Mesendoderm (in vitro differentiated cells): ENCODE measurements at regions not wholly inside any gene's neighbourhood (a gene's known extent, or its start where the extent isn't known, plus 50 kb on each side); places are given as distances from the start of the nearest gene placed in this dataset.

Experiments used
- DNase-seq: peaks from one replicate; pipeline ENCODE4 v3.0.0; 2013
- H2AK5ac ChIP-seq: 2 replicates; pipeline ENCODE4 v1.6.1; 2013; ENCODE audit warnings: low read length, inconsistent platforms
- H2BK120ac ChIP-seq: 2 replicates; pipeline ENCODE4 v1.6.1; 2013; ENCODE audit warnings: low read depth, mild to moderate bottlenecking, low read length, moderate library complexity, mixed read lengths
- H2BK15ac ChIP-seq: replicated peaks from 2 replicates; pipeline ENCODE4 v1.6.1; 2013; ENCODE audit warnings: low read depth, mild to moderate bottlenecking, moderate library complexity
- H2BK5ac ChIP-seq: 2 replicates; pipeline ENCODE4 v1.6.1; 2013; ENCODE audit warnings: low read length, inconsistent platforms
- H3K18ac ChIP-seq: 2 replicates; pipeline ENCODE4 v1.6.1; 2013; ENCODE audit warnings: mild to moderate bottlenecking, low read length, mixed read lengths
- H3K23ac ChIP-seq: one replicate; pipeline ENCODE4 v1.6.1; 2013; ENCODE audit warnings: low read length
- H3K27ac ChIP-seq: 2 replicates; pipeline ENCODE4 v1.5.1; 2013; ENCODE audit warnings: low read depth, mild to moderate bottlenecking, inconsistent platforms, low read length, moderate library complexity
- H3K27me3 ChIP-seq: 2 replicates; pipeline ENCODE4 v1.6.1; 2013; ENCODE audit warnings: low read length, control low read depth, mild to moderate bottlenecking, inconsistent platforms; ENCODE audit not compliant: insufficient read depth, poor library complexity
- H3K36me3 ChIP-seq: 2 replicates; pipeline ENCODE4 v1.6.1; 2013; ENCODE audit warnings: low read length, inconsistent platforms; ENCODE audit not compliant: control insufficient read depth, insufficient read depth
- H3K4ac ChIP-seq: one replicate; pipeline ENCODE4 v1.6.1; 2013; ENCODE audit warnings: low read depth, mild to moderate bottlenecking, low read length, moderate library complexity
- H3K4me1 ChIP-seq: 2 replicates; pipeline ENCODE4 v1.6.1; 2013; ENCODE audit warnings: low read depth, low read length, inconsistent platforms; ENCODE audit not compliant: control insufficient read depth
- H3K4me2 ChIP-seq: 2 replicates; pipeline ENCODE4 v1.6.1; 2013; ENCODE audit warnings: low read length
- H3K4me3 ChIP-seq: 2 replicates; pipeline ENCODE4 v1.5.1; 2013; ENCODE audit warnings: mild to moderate bottlenecking, low read length
- H3K56ac ChIP-seq: one replicate; pipeline ENCODE4 v1.6.1; 2013; ENCODE audit warnings: low read length
- H3K79me1 ChIP-seq: 2 replicates; pipeline ENCODE4 v1.6.1; 2013; ENCODE audit warnings: low read length, inconsistent platforms
- H3K79me2 ChIP-seq: 2 replicates; pipeline ENCODE4 v1.6.1; 2013; ENCODE audit warnings: mild to moderate bottlenecking, low read length; ENCODE audit not compliant: control insufficient read depth, insufficient read depth
- H3K9ac ChIP-seq: 2 replicates; pipeline ENCODE4 v1.6.1; 2013; ENCODE audit warnings: low read length, inconsistent platforms
- H4K5ac ChIP-seq: one replicate; pipeline ENCODE4 v1.6.1; 2013; ENCODE audit warnings: low read length
- H4K8ac ChIP-seq: one replicate; pipeline ENCODE4 v1.6.1; 2013; ENCODE audit warnings: low read depth, mild to moderate bottlenecking, control low read depth, low read length, moderate library complexity
- WGBS: extraction: QIAGEN DNeasy Blood & Tissue Kit; methylation state at CpG from one replicate; pipeline ENCODE4 v1.1.7; 2013; ENCODE audit warnings: low lambda C conversion rate, missing lambda C conversion rate; ENCODE audit not compliant: insufficient coverage; ENCODE audit errors: extremely low coverage; 5-methylcytosine and 5-hydroxymethylcytosine counted together

DNA sequence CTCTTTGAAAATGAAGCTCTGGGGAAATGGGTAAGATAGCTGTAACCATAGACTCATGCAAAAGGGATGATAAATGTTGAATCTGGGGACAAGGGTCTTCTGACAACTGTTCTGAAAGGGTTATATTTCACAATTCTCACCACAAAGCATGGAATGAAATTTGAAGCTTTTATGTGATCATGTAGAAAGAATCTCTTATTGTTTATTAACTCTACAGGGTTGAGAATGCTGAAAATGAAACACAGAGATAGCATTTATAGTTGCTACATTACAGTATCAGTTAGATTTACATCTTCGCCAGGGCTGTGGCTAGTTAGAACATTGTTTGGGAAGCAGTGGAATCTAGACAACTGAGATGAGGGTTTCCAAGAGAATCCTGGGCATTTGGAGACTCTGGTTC is 97.4 kb upstream of the LHCGR start:
- no CpG with 5 or more reads among the region's 1 CpG for WGBS
- no peak overlapping the region for H3K9ac ChIP-seq
- no peak overlapping the region for H3K4me2 ChIP-seq
- no peak overlapping the region for H2AK5ac ChIP-seq
- H3K27me3 ChIP-seq, result no peaks in the 10 kb centered on the region
- H2BK15ac ChIP-seq, result no peak overlapping the region
- no peak overlapping the region for H2BK5ac ChIP-seq
- no peak overlapping the region for H3K4ac ChIP-seq
- H3K56ac ChIP-seq, result no peak overlapping the region
- no peaks in the 10 kb centered on the region for H3K79me2 ChIP-seq
- H4K8ac ChIP-seq, result no peak overlapping the region
- H2BK120ac ChIP-seq, result no peak overlapping the region
- no peak overlapping the region for H3K4me3 ChIP-seq
- no peaks in the 10 kb centered on the region for H3K36me3 ChIP-seq
- no peak overlapping the region for H4K5ac ChIP-seq
- no peaks in the 10 kb centered on the region for H3K4me1 ChIP-seq
- no peak overlapping the region for H3K23ac ChIP-seq
- H3K27ac ChIP-seq, result no peak overlapping the region
- DNase-seq, result no peak
- no peak overlapping the region for H3K18ac ChIP-seq
- no peaks in the 10 kb centered on the region for H3K79me1 ChIP-seq

GRCh38 chr2:48851161-48851560 is 95.6 kb upstream of the LHCGR start:
- no peak overlapping the region for H2BK120ac ChIP-seq
- no peak for DNase-seq
- no peaks in the 10 kb centered on the region for H3K79me2 ChIP-seq
- H2BK15ac ChIP-seq, result no peak overlapping the region
- no peak overlapping the region for H4K5ac ChIP-seq
- no peaks in the 10 kb centered on the region for H3K36me3 ChIP-seq
- H3K4me3 ChIP-seq, result no peak overlapping the region
- H3K4ac ChIP-seq, result no peak overlapping the region
- H3K27ac ChIP-seq, result no peak overlapping the region
- H3K18ac ChIP-seq, result no peak overlapping the region
- no peaks in the 10 kb centered on the region for H3K79me1 ChIP-seq
- H3K4me2 ChIP-seq, result no peak overlapping the region
- H3K27me3 ChIP-seq, result no peaks in the 10 kb centered on the region
- no peak overlapping the region for H3K23ac ChIP-seq
- WGBS, result no CpG with 5 or more reads among the region's 3 CpGs
- no peak overlapping the region for H3K9ac ChIP-seq
- H4K8ac ChIP-seq, result no peak overlapping the region
- H2AK5ac ChIP-seq, result no peak overlapping the region
- no peak overlapping the region for H3K56ac ChIP-seq
- H3K4me1 ChIP-seq, result no peaks in the 10 kb centered on the region
- H2BK5ac ChIP-seq, result no peak overlapping the region

DNA sequence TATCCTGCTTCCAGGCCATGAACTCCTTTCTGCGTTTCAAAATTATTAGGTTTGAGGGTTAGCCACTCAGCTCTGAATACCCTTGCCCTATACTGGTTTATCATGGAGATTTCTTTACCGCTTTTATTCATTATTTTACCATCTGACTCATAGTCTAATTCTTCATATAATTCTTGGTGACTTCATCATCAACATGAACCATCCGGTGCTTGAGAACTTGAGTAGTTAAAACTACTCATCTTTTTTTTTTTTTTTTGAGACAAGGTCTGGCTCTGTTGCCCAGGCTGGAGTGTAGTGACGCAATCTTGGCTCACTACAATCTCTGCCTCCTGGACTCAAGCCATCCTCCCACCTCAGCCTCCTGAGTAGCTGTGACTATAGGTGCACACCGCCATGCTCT is 94.2 kb upstream of the LHCGR start:
- no peak overlapping the region for H2BK5ac ChIP-seq
- no peak overlapping the region for H2AK5ac ChIP-seq
- H3K4ac ChIP-seq, result no peak overlapping the region
- H2BK120ac ChIP-seq, result no peak overlapping the region
- no CpG with 5 or more reads among the region's 5 CpGs for WGBS
- no peak overlapping the region for H3K23ac ChIP-seq
- no peak overlapping the region for H3K9ac ChIP-seq
- DNase-seq, result no peak
- H3K4me1 ChIP-seq, result no peaks in the 10 kb centered on the region
- no peak overlapping the region for H3K56ac ChIP-seq
- no peaks in the 10 kb centered on the region for H3K79me1 ChIP-seq
- H3K27me3 ChIP-seq, result no peaks in the 10 kb centered on the region
- H3K79me2 ChIP-seq, result no peaks in the 10 kb centered on the region
- no peak overlapping the region for H3K4me3 ChIP-seq
- no peak overlapping the region for H4K8ac ChIP-seq
- H4K5ac ChIP-seq, result no peak overlapping the region
- H3K27ac ChIP-seq, result no peak overlapping the region
- H3K18ac ChIP-seq, result no peak overlapping the region
- no peak overlapping the region for H2BK15ac ChIP-seq
- no peak overlapping the region for H3K4me2 ChIP-seq
- no peaks in the 10 kb centered on the region for H3K36me3 ChIP-seq

DNA sequence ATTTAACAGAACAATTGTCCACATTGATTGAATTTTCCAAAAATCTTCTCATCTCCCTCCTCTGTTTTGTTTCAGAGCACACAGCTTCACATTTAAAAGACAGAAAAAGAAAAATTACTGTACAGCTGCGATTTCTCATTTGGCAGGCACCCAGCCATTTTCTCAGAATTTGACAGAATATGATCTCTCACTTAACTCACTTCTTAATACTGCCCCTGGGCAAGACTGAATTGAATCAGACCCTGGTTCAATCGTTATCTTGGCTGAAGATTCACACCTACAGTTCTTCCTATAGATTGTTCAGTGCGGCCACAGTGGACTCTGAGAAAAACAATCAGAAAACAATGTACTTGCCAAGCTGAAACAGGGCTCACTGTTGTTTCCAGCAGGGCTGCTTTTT is 90.2 kb upstream of the LHCGR start:
- no peak for DNase-seq
- Histone ChIP-seq H3K56ac (no peak overlapping the region), H3K27me3 (no peaks in the 10 kb centered on the region), H3K4me3 (no peak overlapping the region), H2BK5ac (no peak overlapping the region), H2AK5ac (no peak overlapping the region), H3K36me3 (no peaks in the 10 kb centered on the region), H3K9ac (no peak overlapping the region), H3K27ac (no peak overlapping the region), H3K23ac (no peak overlapping the region), H2BK15ac (no peak overlapping the region), H3K4me1 (no peaks in the 10 kb centered on the region), H3K79me2 (no peaks in the 10 kb centered on the region), H3K18ac (no peak overlapping the region), H4K5ac (no peak overlapping the region), H3K4me2 (no peak overlapping the region), H4K8ac (no peak overlapping the region), H2BK120ac (no peak overlapping the region), H3K4ac (no peak overlapping the region), H3K79me1 (no peaks in the 10 kb centered on the region)
- no CpG with 5 or more reads among the region's 3 CpGs for whole genome bisulfite sequencing

- Histone ChIP-seq H3K79me1 (no peaks in the 10 kb centered on the region), H4K5ac (no peak overlapping the region), H3K4me2 (no peak overlapping the region), H3K27me3 (no peaks in the 10 kb centered on the region), H2BK15ac (no peak overlapping the region), H3K18ac (no peak overlapping the region), H3K23ac (no peak overlapping the region), H3K27ac (no peak overlapping the region), H3K9ac (no peak overlapping the region), H3K79me2 (no peaks in the 10 kb centered on the region), H2BK5ac (no peak overlapping the region), H3K36me3 (no peaks in the 10 kb centered on the region), H2BK120ac (no peak overlapping the region), H3K4me1 (no peaks in the 10 kb centered on the region), H3K4me3 (no peak overlapping the region), H3K4ac (no peak overlapping the region), H3K56ac (no peak overlapping the region), H4K8ac (no peak overlapping the region), H2AK5ac (no peak overlapping the region)
- no peak for DNase-seq
- WGBS, result no CpG with 5 or more reads among the region's 3 CpGs
Observed at GRCh38 chr2:48844417-48845155, 89.1 kb upstream of the LHCGR start.

DNA sequence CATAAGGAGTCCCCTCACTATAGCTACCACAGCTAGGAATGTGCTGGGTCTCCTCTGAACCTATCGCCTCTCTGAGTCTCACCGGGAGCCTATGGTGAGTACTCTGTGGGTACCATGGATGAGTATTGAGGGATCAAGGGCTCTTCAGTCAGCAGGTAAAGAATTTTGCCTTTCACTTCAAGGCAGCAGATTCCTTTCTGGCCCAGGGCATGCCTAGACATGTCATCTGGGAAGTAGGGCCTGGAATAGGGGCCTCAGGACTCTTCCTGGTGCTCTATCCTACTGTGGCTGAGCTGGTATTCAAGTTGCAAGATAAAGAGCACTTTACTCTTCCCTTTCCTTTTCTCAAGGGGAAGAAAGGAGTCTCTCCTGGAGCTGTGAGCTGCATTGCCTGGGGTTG is 85.6 kb upstream of the LHCGR start:
- H3K18ac ChIP-seq, result peak overlapping the region; percentile 16
- no peaks in the 10 kb centered on the region for H3K36me3 ChIP-seq
- H4K8ac ChIP-seq, result no peak overlapping the region
- H3K4me1 ChIP-seq, result no peaks in the 10 kb centered on the region
- H2BK15ac ChIP-seq, result no peak overlapping the region
- H3K56ac ChIP-seq, result no peak overlapping the region
- no peak overlapping the region for H2BK5ac ChIP-seq
- H3K4me3 ChIP-seq, result no peak overlapping the region
- no peak for DNase-seq
- H3K4ac ChIP-seq, result no peak overlapping the region
- H3K23ac ChIP-seq, result no peak overlapping the region
- no peaks in the 10 kb centered on the region for H3K27me3 ChIP-seq
- H3K4me2 ChIP-seq, result no peak overlapping the region
- no peaks in the 10 kb centered on the region for H3K79me2 ChIP-seq
- H3K27ac ChIP-seq, result no peak overlapping the region
- H2BK120ac ChIP-seq, result peak overlapping the region; percentile 69
- no peak overlapping the region for H3K9ac ChIP-seq
- H3K79me1 ChIP-seq, result no peaks in the 10 kb centered on the region
- no CpG with 5 or more reads among the region's 2 CpGs for WGBS
- H2AK5ac ChIP-seq, result no peak overlapping the region
- no peak overlapping the region for H4K5ac ChIP-seq
